K562 (cell line): ENCODE measurements at regions not wholly inside any gene's neighbourhood (a gene's known extent, or its start where the extent isn't known, plus 50 kb on each side); places are given as distances from the start of the nearest gene placed in this dataset.

Source experiments
- ETS1 ChIP-seq: conservative IDR thresholded peaks from 2 replicates; pipeline ENCODE4 v1.6.1; 2011; ENCODE audit warnings: low read depth, mild to moderate bottlenecking, low read length; ENCODE audit not compliant: control insufficient read depth
- FOXM1 ChIP-seq, 2 experiments: fragments of 450-650 bp in 1 of 2; sonication (generic) in 1 of 2; formaldehyde crosslinking in 1 of 2; IDR thresholded peaks; 2 replicates each; pipeline versions ENCODE4 v1.6.1 to v1.9.0; 2017 to 2022; ENCODE audit warnings: low read depth in 2 of 2, mild to moderate bottlenecking in 2 of 2, missing genetic modification reagents in 1 of 2, moderate library complexity in 1 of 2
- HDGF ChIP-seq: fragments of 450-650 bp; IDR thresholded peaks from 2 replicates; pipeline ENCODE4 v1.6.1; 2016
- PRDM10 ChIP-seq: fragments of 450-650 bp; IDR thresholded peaks from 2 replicates; pipeline ENCODE4 v1.6.1; 2018; ENCODE audit not compliant: partially characterized antibody
- STAT6 ChIP-seq: sonication (generic); formaldehyde crosslinking; IDR thresholded peaks from 2 replicates; pipeline ENCODE4 v1.8.1; 2023; ENCODE audit warnings: mild to moderate bottlenecking, missing genetic modification reagents
- ZBTB8A ChIP-seq: fragments of 450-650 bp; IDR thresholded peaks from 2 replicates; pipeline ENCODE4 v1.6.1; 2018; ENCODE audit warnings: mild to moderate bottlenecking, moderate library complexity; ENCODE audit not compliant: partially characterized antibody
- ZNF143 ChIP-seq: sonication (generic); formaldehyde crosslinking; IDR thresholded peaks from 2 replicates; pipeline ENCODE4 v1.9.0; 2022; ENCODE audit warnings: mild to moderate bottlenecking, missing genetic modification reagents

- TF ChIP-seq FOXM1 (IDR thresholded peaks at IDR 0.05; ENCODE audit: low read depth) (no peak), FOXM1 (CRISPR knock-in tag; IDR thresholded peaks at IDR 0.05; ENCODE audit: low read depth) (no peak), ETS1 (no peak), PRDM10 (no peak), ZNF143 (CRISPR knock-in tag) (no peak), HDGF (no peak), ZBTB8A (no peak), STAT6 (CRISPR knock-in tag) (no peak)
These were observed 307.5 kb upstream of the SALL1 start for GRCh38 chr16:51458356-51459140.
